ENCODE measurements at regions not wholly inside any gene's neighbourhood (a gene's known extent, or its start where the extent isn't known, plus 50 kb on each side); places are given as distances from the start of the nearest gene placed in this dataset.

DNA sequence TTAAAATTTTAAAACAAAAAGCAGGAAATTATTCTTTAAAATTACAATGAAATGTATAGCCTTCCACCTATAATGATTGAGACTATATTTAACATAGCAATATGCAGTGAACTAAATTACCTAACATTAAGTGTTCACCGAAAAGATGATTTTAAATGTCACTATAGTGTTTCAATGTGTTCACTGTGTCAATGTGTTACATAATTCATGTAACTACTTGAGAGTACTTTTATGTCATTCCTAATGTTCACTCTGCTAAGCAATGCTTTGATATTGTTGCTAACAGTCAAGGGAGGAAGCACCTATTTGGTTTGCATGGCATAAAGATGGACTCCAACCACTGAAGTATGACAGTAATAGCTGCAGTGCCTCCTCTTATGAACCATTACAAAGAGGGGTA lies 629.8 kb upstream of the C9orf72 start:
- H3K4me3 ChIP-seq (ENCODE audit: low read depth, low read length), result no peak overlapping the region
- TF ChIP-seq, protein P1, sequence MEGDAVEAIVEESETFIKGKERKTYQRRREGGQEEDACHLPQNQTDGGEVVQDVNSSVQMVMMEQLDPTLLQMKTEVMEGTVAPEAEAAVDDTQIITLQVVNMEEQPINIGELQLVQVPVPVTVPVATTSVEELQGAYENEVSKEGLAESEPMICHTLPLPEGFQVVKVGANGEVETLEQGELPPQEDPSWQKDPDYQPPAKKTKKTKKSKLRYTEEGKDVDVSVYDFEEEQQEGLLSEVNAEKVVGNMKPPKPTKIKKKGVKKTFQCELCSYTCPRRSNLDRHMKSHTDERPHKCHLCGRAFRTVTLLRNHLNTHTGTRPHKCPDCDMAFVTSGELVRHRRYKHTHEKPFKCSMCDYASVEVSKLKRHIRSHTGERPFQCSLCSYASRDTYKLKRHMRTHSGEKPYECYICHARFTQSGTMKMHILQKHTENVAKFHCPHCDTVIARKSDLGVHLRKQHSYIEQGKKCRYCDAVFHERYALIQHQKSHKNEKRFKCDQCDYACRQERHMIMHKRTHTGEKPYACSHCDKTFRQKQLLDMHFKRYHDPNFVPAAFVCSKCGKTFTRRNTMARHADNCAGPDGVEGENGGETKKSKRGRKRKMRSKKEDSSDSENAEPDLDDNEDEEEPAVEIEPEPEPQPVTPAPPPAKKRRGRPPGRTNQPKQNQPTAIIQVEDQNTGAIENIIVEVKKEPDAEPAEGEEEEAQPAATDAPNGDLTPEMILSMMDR (IDR thresholded peaks at IDR 0.05; ENCODE audit: low read depth, low read length), result no peak

DNA sequence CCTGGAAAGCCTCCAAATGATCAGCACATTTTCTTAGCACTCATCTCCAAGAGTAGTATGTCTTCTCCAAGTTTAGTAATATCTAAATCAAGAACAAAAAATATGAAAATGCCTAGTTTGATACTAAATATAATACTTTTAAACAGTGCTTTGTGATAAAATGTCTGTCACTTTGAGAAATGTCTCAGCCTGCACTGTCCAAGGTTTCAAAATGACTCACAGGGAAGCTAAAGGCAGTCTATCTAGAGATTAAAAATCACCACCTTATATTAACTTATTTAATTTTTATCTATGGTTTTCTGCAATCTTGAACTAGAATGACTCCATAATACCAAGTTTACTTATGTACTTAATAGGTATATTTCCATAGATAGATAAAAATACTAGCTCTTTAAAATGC lies 633.0 kb upstream of the C9orf72 start:
- TF ChIP-seq, protein P1 (IDR thresholded peaks at IDR 0.05; ENCODE audit: low read depth, low read length), result no peak
- no peak overlapping the region for H3K4me3 ChIP-seq (ENCODE audit: low read depth, low read length)

DNA sequence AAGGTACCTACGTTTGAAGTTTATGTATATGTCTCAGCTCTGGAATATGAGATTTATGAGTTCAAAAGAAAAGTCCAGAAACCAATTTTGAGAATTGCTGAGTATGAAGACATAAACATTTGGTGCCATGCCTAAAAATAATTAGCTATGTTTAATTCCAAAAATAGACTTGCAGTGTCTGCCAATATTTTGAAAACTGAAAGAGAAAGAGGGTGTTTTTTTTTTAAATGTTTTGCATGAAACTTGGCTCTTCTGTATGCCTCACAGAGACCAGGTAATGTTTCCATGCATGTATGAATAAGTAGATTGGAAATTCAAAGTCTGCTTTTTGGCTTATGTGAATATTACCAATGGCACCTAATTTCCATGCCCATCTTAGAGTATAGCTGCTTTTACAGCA lies 634.4 kb upstream of the C9orf72 start:
- H3K4me3 ChIP-seq (ENCODE audit: low read depth, low read length), result no peak overlapping the region
- TF ChIP-seq, protein P1 (IDR thresholded peaks at IDR 0.05; ENCODE audit: low read depth, low read length), result no peak

DNA sequence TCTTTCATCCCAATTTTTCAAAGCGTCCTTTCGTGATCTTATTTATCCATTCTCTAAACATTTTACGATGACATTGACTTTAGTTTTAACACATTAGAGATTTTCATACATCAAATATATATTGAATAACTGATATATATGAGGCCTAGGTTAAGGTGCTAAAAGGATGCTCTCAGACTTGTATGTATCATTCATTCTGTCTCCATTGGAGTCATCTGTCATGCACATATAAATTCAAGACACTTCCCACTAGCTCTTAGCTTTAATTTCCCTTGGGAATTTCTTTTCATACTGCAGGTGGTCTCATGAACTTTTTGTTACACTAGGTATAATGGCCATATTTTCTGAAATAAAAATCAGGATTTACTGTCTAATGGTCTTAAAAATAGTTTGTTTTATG lies 635.8 kb upstream of the C9orf72 start:
- H3K4me3 ChIP-seq (ENCODE audit: low read depth, low read length), result no peak overlapping the region
- TF ChIP-seq, protein P1 (IDR thresholded peaks at IDR 0.05; ENCODE audit: low read depth, low read length), result no peak

DNA sequence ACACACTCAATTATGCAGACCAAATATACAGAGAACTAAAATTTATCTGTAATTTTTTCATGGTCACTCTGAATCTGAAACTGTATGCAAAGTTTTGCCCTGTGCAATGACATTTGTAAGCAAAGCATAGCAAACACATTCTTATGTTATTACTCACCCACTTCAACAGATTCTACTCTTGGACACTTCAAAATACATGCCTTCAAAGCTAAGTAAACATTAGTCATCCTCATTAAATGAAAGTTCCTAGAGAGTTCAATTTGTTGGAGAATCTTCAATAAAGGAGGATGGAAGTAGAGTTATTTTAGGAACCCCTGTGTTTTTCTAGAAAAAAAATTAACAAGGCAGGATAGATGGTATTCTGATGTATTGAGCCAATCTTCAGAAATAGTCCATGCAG lies 639.7 kb upstream of the C9orf72 start:
- TF ChIP-seq, protein P1 (IDR thresholded peaks at IDR 0.05; ENCODE audit: low read depth, low read length), result no peak

DNA sequence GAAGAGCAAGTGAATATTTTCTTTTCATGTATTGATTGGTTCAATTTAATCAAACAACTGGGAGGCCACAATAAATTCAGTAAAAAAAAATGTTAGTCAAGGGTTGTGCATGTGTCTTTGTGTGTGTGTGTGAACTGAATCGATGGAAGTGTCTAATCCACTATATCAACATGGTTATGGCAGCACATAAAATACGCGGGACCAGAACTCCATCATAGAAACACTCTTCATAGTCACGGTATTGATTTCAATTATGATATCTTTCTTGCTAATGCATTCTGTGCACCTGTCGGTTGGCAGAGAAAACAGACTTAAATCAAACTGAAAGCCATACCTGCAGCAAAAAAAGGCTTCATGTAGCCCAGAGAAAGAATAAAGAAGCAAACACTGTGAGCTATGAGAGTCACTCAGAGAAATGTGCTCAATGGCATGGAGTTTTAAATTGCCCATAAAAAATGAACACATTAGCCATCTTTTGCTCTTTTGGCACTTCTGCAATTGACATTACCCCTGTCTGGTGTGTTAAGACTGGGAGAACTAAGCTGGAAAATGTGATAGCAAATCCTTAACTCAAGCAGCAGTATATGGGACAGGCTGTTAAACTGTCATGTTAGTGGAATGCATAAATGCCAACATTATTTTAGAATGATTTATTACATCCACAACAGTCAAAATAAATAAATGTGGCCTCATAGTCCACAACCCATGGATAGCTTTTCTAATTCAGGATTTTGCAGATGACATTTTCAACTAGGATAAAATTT lies 642.4 kb upstream of the C9orf72 start:
- no peak overlapping the region for H3K4me3 ChIP-seq (ENCODE audit: low read depth, low read length)
- TF ChIP-seq, protein P1 (IDR thresholded peaks at IDR 0.05; ENCODE audit: low read depth, low read length), result no peak

More for the DNA sequence above, 639.7 kb upstream of the C9orf72 start:
- no peak overlapping the region for H3K4me3 ChIP-seq (ENCODE audit: low read depth, low read length)

DNA sequence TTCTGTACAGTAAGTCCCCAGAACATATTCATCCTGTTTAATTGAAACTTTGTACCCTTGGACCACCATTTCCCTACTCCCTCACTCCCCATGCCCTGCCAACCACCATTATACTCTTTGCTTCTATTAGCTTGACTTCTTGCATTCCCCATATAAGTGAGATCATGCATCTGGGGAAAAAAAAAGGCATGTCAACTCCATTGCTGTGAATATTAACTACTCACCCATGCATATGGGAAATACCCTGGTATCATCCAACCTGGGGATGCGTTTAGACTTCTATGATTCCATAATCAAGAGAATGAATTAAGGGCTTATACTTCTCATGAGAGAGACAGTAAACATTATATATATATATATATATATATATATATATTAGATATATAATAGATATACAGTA lies 659.4 kb upstream of the C9orf72 start:
- H3K4me3 ChIP-seq (ENCODE audit: low read depth, low read length), result no peak overlapping the region
- TF ChIP-seq, protein P1 (IDR thresholded peaks at IDR 0.05; ENCODE audit: low read depth, low read length), result no peak

Data from WI38 (cell line).